Testis (tissue), 2 donors: ENCODE measurements at regions not wholly inside any gene's neighbourhood (a gene's known extent, or its start where the extent isn't known, plus 50 kb on each side); places are given as distances from the start of the nearest gene placed in this dataset.

Source experiments
- DNase-seq: peaks from one replicate; pipeline ENCODE4 v3.0.0-alpha.2; 2019
- H3K27ac ChIP-seq, 2 donors: fragments of 200-600 bp; sonication (generic); one replicate each; pipeline ENCODE4 v1.5.1; 2019
- H3K27me3 ChIP-seq: fragments of 200-600 bp; sonication (generic); one replicate; pipeline ENCODE4 v1.5.1; 2019
- H3K36me3 ChIP-seq: fragments of 200-600 bp; sonication (generic); one replicate; pipeline ENCODE4 v1.5.1; 2017; ENCODE audit warnings: low read depth; ENCODE audit errors: missing control alignments
- H3K4me1 ChIP-seq: fragments of 200-600 bp; sonication (generic); one replicate; pipeline ENCODE4 v1.5.1; 2019
- H3K4me3 ChIP-seq, 2 donors: fragments of 200-600 bp; sonication (generic); one replicate each; pipeline ENCODE4 v1.5.1; 2017 to 2019
- H3K9me3 ChIP-seq: fragments of 200-600 bp; sonication (generic); one replicate; pipeline ENCODE4 v1.5.1; 2017
- CTCF ChIP-seq, 3 experiments: fragments of 450-650 bp in 2 of 3; fragments of 200-600 bp in 1 of 3; sonication (generic) in 1 of 3; IDR thresholded peaks; one replicate each; pipeline ENCODE4 v1.5.1; 2016 to 2019; ENCODE audit warnings: antibody characterized with exemption in 3 of 3, mild to moderate bottlenecking in 2 of 3, moderate library complexity in 1 of 3
- POLR2A ChIP-seq: fragments of 450-650 bp; IDR thresholded peaks from one replicate; pipeline ENCODE4 v1.6.1; 2017; ENCODE audit warnings: antibody characterized with exemption, mild to moderate bottlenecking, moderate library complexity
- WGBS, 2 donors: methylation state at CpG; one replicate each; pipeline ENCODE4 v1.1.5; 2018; 5-methylcytosine and 5-hydroxymethylcytosine counted together
- intact Hi-C: fragments of 100-400 bp; cut with DNase I; formaldehyde crosslinking; loops from one replicate; pipeline ENCODE4 v1.15.1; 2023; ENCODE audit warnings: low total_unique reads

- Histone ChIP-seq H3K36me3 (no peaks in the 10 kb centered on the region), H3K9me3 (no peaks in the 10 kb centered on the region), H3K4me1 (peaks cover 4% of the 10 kb centered on the region), H3K4me3 (no peak overlapping the region), H3K27me3 (no peaks in the 10 kb centered on the region), H3K27ac (no peak overlapping the region)
- 24 to 36% methylated on average over 2 of the region's 2 CpGs for WGBS, 2 donors
- intact Hi-C loops: no loop called here
- no peak for DNase-seq
- no peak for TF ChIP-seq POLR2A
- no peak for TF ChIP-seq CTCF (IDR thresholded peaks at IDR 0.05)
Measured at GRCh38 chr13:79671420-79671819, 190.5 kb downstream of the NDFIP2 start.

GRCh38 chr13:79668201-79668752, 187.3 kb downstream of the NDFIP2 start:
- intact Hi-C loops: no loop called here
- WGBS, 2 donors: 53 to 63% methylated on average over 2 of the region's 2 CpGs
- no peak for DNase-seq

GRCh38 chr13:79667771-79668170, 186.8 kb downstream of the NDFIP2 start:
- Histone ChIP-seq H3K9me3 (no peaks in the 10 kb centered on the region), H3K27me3 (no peaks in the 10 kb centered on the region), H3K27ac (no peak overlapping the region), H3K4me1 (peaks cover 4% of the 10 kb centered on the region), H3K36me3 (no peaks in the 10 kb centered on the region), H3K4me3 (no peak overlapping the region)
- TF ChIP-seq POLR2A: no peak
- no peak for TF ChIP-seq CTCF (IDR thresholded peaks at IDR 0.05)
- intact Hi-C loops: no loop called here
- 86 to 91% methylated on average over 2 of the region's 2 CpGs for WGBS, 2 donors
- no peak for DNase-seq

More at GRCh38 chr13:79668201-79668752, 187.3 kb downstream of the NDFIP2 start:
- H3K27me3 ChIP-seq: no peaks in the 10 kb centered on the region
- H3K36me3 ChIP-seq: no peaks in the 10 kb centered on the region
- no peak for TF ChIP-seq CTCF (IDR thresholded peaks at IDR 0.05)
- no peak for TF ChIP-seq POLR2A
- H3K4me1 ChIP-seq: peaks cover 4% of the 10 kb centered on the region
- H3K27ac ChIP-seq: no peak overlapping the region
- H3K9me3 ChIP-seq: no peaks in the 10 kb centered on the region
- H3K4me3 ChIP-seq: no peak overlapping the region

- no peak for DNase-seq
- Histone ChIP-seq H3K4me3 (no peak overlapping the region), H3K9me3 (no peaks in the 10 kb centered on the region), H3K36me3 (no peaks in the 10 kb centered on the region), H3K27me3 (no peaks in the 10 kb centered on the region), H3K27ac (no peak overlapping the region), H3K4me1 (peaks cover 4% of the 10 kb centered on the region)
- no peak for TF ChIP-seq CTCF (IDR thresholded peaks at IDR 0.05)
- TF ChIP-seq POLR2A: no peak
- 78 to 85% methylated on average over 6 of the region's 6 CpGs for WGBS, 2 donors
- intact Hi-C loops: no loop called here
Measured at GRCh38 chr13:79663977-79664636, 183.2 kb downstream of the NDFIP2 start.

- H3K27ac ChIP-seq: no peak overlapping the region
Measured at GRCh38 chr13:79663435-79663834, 182.5 kb downstream of the NDFIP2 start.

More at GRCh38 chr13:79663435-79663834, 182.5 kb downstream of the NDFIP2 start:
- no peaks in the 10 kb centered on the region for H3K9me3 ChIP-seq
- 65 to 89% methylated on average over 2 of the region's 2 CpGs for WGBS, 2 donors
- H3K36me3 ChIP-seq: no peaks in the 10 kb centered on the region
- TF ChIP-seq CTCF (IDR thresholded peaks at IDR 0.05) (no peak), POLR2A (no peak)
- H3K4me1 ChIP-seq: peaks cover 2% of the 10 kb centered on the region
- intact Hi-C loops: no loop called here
- no peak for DNase-seq
- H3K4me3 ChIP-seq: no peak overlapping the region
- H3K27me3 ChIP-seq: no peaks in the 10 kb centered on the region
